Muscle layer of duodenum (tissue), 2 donors: ENCODE measurements at regions not wholly inside any gene's neighbourhood (a gene's known extent, or its start where the extent isn't known, plus 50 kb on each side); places are given as distances from the start of the nearest gene placed in this dataset.

Source experiments
- H3K27ac ChIP-seq: one replicate; pipeline ENCODE4 v1.7.0; 2013; ENCODE audit warnings: mild to moderate bottlenecking, low read length
- H3K27me3 ChIP-seq: one replicate; pipeline ENCODE4 v1.7.0; 2013; ENCODE audit warnings: low read depth, mild to moderate bottlenecking, control low read depth, low read length
- H3K36me3 ChIP-seq, 2 donors: one replicate each; pipeline ENCODE4 v1.7.0; 2013; ENCODE audit warnings: low read length in 2 of 2, control low read depth in 1 of 2, mild to moderate bottlenecking in 1 of 2; ENCODE audit not compliant: insufficient read depth in 2 of 2, control insufficient read depth in 1 of 2
- H3K4me1 ChIP-seq, 2 donors: one replicate each; pipeline ENCODE4 v1.7.0; 2013; ENCODE audit warnings: low read length in 2 of 2, mild to moderate bottlenecking in 2 of 2, control low read depth in 1 of 2, moderate library complexity in 1 of 2; ENCODE audit not compliant: insufficient read depth in 2 of 2, control insufficient read depth in 1 of 2
- H3K4me3 ChIP-seq, 2 donors: one replicate each; pipeline ENCODE4 v1.7.0; 2013; ENCODE audit warnings: low read length in 2 of 2, low read depth in 1 of 2, mild to moderate bottlenecking in 1 of 2
- H3K9me3 ChIP-seq, 2 donors: one replicate each; pipeline ENCODE4 v1.7.0; 2013; ENCODE audit warnings: low read length in 2 of 2, control low read depth in 1 of 2, mild to moderate bottlenecking in 1 of 2; ENCODE audit not compliant: control insufficient read depth in 1 of 2
- donor health status: healthy.

DNA sequence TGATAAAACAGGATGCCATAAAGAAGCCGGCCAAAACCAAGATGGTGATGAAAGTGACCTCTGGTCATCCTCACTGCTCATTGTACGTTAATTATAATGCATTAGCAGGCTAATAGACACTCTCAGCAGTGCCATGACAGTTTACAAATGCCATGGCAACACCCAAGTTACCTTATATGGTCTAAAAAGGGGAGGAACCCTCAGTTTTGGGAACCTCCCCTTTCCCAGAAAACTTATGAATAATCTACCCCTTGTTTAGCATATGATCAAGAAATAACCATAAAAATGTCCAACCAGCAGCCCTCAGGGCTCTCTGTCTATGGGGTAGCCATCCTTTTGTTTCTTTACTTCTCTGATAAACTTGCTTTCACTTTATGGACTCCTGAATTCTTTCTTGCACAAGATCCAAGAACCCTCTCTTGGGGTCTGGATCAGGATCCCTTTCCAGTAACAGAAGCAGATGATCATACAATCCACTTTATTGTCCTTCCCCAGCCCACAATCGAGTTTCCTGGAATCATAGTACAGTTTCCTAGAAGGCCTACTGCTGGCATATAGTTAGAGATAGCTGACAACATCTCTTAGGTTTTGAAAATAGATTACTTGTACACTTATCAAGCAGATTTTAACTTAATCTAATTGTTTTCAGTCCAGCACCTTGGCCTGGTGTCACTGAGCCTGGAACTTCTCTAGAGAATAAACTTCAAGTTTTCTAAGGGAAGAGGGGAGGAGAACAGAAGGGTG, 266.7 kb upstream of the HMGA2 start:
- H3K4me3 ChIP-seq = no peak overlapping the region
- H3K4me1 ChIP-seq = no peaks in the 10 kb centered on the region
- H3K9me3 ChIP-seq = no peaks in the 10 kb centered on the region
- no peaks in the 10 kb centered on the region for H3K27me3 ChIP-seq
- no peaks in the 10 kb centered on the region for H3K36me3 ChIP-seq
- no peak overlapping the region for H3K27ac ChIP-seq

DNA sequence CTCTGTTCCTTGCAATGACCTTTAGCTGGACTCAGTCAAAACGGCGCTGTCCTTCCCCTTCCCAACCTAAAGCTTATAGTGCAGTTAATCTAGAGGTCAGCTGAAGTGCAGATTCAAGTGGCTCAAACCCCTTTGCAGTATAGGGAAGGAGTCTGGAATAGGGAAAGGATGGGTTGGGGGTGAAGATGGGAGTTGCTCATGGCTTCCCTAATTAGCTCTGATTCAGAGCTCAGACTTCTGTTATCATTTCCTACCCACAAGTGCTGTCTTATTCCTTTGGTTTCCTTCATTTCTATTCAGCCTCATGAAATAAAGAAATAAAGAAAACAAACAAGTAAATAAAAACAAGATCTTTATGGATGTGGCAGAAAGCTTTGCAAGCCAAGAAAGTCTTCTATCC, 264.0 kb upstream of the HMGA2 start:
- no peaks in the 10 kb centered on the region for H3K9me3 ChIP-seq
- no peaks in the 10 kb centered on the region for H3K27me3 ChIP-seq
- H3K4me3 ChIP-seq = no peak overlapping the region
- H3K4me1 ChIP-seq = no peaks in the 10 kb centered on the region
- no peak overlapping the region for H3K27ac ChIP-seq
- H3K36me3 ChIP-seq = no peaks in the 10 kb centered on the region

DNA sequence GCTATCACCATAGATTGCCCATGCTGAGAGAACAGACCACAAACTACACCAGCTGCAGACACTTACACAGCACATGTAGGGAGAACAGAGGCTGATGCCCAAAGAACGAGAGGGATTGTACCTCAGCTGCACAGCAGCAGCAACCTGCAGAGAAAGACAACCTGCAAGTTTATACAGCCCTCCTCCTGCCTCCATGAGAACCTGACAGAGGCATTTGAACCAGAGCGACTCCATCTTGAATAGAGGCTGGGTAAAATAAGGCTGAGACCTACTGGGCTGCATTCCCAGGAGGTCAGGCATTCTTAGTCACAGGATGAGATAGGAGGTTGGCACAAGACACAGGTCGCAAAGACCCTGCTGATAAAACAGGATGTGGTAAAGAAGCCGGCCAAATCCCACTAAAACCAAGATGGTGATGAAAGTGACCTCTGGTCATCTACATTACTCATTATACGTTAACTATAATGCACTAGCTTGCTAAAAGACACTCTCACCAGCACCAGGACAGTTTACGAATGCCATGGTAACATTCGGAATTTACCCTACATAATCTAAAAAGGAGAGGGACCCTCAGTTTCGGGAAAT, 262.4 kb upstream of the HMGA2 start:
- Histone ChIP-seq H3K4me3 (no peak overlapping the region), H3K36me3 (no peaks in the 10 kb centered on the region), H3K4me1 (no peaks in the 10 kb centered on the region), H3K9me3 (no peaks in the 10 kb centered on the region), H3K27me3 (no peaks in the 10 kb centered on the region), H3K27ac (no peak overlapping the region)

- Histone ChIP-seq H3K27ac (no peak overlapping the region), H3K4me1 (no peaks in the 10 kb centered on the region), H3K9me3 (no peaks in the 10 kb centered on the region), H3K27me3 (no peaks in the 10 kb centered on the region), H3K4me3 (no peak overlapping the region), H3K36me3 (no peaks in the 10 kb centered on the region)
These were observed 258.4 kb upstream of the HMGA2 start for GRCh38 chr12:65565601-65566560.

DNA sequence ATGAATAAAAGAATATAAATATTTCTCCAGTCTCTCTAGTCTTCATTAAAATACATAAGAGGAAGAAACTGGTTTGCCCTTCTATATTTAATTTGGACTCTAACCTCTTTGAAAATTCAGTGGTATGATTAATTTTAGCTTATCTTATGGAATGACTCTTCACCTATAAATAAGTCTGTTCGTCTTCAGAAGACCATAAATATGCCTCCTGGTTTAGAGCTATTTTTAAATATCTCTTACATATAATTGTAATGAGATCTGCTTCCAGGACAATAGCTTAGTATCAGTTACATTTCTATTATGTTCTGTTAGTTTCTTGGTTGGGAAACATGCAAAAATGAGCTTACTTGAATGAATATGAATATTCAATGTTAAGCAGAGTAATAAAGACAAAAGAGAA, 257.5 kb upstream of the HMGA2 start:
- H3K27ac ChIP-seq = no peak overlapping the region
- H3K27me3 ChIP-seq = peaks cover 1% of the 10 kb centered on the region
- no peaks in the 10 kb centered on the region for H3K36me3 ChIP-seq
- H3K4me3 ChIP-seq = no peak overlapping the region
- no peaks in the 10 kb centered on the region for H3K4me1 ChIP-seq
- H3K9me3 ChIP-seq = no peaks in the 10 kb centered on the region

DNA sequence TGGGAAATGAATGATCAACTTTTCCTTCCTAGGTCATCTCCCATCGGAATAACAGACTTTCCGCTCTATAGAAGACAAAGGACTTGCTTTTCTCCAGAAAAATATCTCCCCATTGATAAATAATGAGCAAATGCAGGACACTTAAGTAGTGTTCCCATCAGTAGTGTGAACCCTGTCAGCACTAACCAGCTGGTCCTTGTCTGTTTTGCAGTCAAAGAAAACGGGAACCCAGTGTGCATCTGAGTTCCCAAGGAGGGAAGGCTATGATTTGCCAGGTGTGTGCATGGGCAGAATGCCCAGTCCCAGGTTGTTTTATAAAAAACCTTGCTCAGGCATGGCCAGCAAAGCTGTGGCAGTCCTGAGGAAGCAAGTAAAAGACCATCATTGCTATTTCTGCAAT, 256.5 kb upstream of the HMGA2 start:
- Histone ChIP-seq H3K27me3 (peaks cover 3% of the 10 kb centered on the region), H3K4me1 (no peaks in the 10 kb centered on the region), H3K9me3 (no peaks in the 10 kb centered on the region), H3K4me3 (no peak overlapping the region), H3K27ac (no peak overlapping the region), H3K36me3 (no peaks in the 10 kb centered on the region)

DNA sequence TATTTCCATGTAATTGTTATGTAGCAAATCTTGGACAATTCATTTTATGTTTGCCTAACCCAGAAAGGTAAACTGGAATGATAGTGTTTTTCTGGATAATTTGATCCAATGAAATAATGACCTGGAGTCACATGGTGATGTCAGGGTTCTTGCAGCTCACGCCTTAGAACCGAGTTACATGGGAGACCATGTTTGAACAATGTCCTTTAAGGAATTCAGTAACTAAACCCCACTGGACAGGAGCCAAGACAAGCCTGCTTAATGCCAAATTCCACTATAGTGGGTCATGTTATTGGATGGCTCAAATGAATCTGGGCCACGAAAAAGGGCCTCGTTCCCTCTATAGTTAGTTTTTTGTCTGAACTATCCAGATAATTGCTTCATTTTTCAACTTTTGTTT, 255.8 kb upstream of the HMGA2 start:
- H3K27me3 ChIP-seq = peaks cover 3% of the 10 kb centered on the region
- H3K4me3 ChIP-seq = no peak overlapping the region
- H3K9me3 ChIP-seq = no peaks in the 10 kb centered on the region
- no peaks in the 10 kb centered on the region for H3K36me3 ChIP-seq
- H3K27ac ChIP-seq = no peak overlapping the region
- H3K4me1 ChIP-seq = no peaks in the 10 kb centered on the region

DNA sequence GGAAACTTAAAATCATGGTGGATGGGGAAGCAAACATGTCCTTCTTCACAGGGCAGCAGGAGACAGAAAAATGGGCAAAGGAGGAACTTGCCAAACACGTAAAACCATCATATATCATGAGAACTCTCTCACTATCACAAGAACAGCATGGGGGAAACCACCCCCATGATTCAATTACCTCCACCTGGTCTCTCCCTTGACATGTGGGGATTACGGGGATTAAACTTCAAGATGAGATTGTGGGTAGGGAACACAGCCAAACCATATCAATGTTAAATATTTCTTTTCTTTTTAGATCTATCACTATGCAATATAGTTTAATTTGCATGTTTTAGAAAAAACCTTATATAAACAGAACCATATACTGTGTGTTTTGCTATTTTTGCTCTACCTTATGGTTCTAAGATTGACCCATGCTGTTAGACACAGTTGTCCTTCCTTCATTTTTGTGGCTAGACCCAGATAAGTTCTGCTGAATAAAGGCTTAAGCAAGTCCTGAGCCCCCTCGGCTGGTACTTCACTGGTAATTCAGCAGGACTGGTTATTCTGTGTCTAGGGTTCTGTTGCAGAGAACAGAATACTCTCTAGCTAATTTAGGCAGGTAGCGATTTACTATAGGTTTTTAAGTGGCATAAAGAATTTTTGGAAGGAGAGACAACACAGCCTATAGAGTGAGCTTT, 253.7 kb upstream of the HMGA2 start:
- Histone ChIP-seq H3K27ac (no peak overlapping the region), H3K4me1 (no peaks in the 10 kb centered on the region), H3K9me3 (peaks cover 4 to 6% of the 10 kb centered on the region in 2 donors), H3K27me3 (peaks cover 3% of the 10 kb centered on the region), H3K4me3 (no peak overlapping the region), H3K36me3 (no peaks in the 10 kb centered on the region)

DNA sequence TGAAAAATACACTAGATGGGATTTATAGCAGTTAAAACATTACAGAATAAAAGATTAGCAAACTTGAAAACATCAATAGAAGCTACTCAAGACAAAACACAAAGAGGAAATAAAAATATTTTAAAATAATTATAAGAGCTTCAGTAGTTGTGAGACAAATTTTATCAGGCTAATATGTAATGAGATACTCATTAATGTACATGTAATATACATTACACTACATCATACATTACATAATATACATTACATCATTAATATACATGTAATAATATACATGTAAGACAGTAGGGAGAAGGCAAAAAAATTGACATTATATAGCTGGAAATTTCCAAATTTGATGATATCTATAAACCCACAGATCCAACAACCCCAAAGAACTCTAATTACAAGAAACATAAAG, 249.4 kb upstream of the HMGA2 start:
- Histone ChIP-seq H3K4me3 (no peak overlapping the region), H3K9me3 (peaks cover 4 to 8% of the 10 kb centered on the region in 2 donors)

GRCh38 chr12:65584016-65584415, 240.3 kb upstream of the HMGA2 start:
- Histone ChIP-seq H3K27ac (no peak overlapping the region), H3K4me3 (no peak overlapping the region), H3K27me3 (no peaks in the 10 kb centered on the region), H3K9me3 (no peaks in the 10 kb centered on the region), H3K36me3 (no peaks in the 10 kb centered on the region), H3K4me1 (no peaks in the 10 kb centered on the region)

More for the DNA sequence above, 249.4 kb upstream of the HMGA2 start:
- Histone ChIP-seq H3K27me3 (peaks cover 3% of the 10 kb centered on the region), H3K4me1 (no peaks in the 10 kb centered on the region), H3K36me3 (no peaks in the 10 kb centered on the region), H3K27ac (no peak overlapping the region)
